GM19043 (cell line): ENCODE measurements at regions not wholly inside any gene's neighbourhood (a gene's known extent, or its start where the extent isn't known, plus 50 kb on each side); places are given as distances from the start of the nearest gene placed in this dataset.

ENCODE experiments used
- ATAC-seq: cut with Tn5 transposase; IDR thresholded peaks from one replicate; pipeline ENCODE4 v1.9.1; 2021; ENCODE audit warnings: low read depth; ENCODE audit not compliant: unreplicated experiment

GRCh38 chr17:77439189-77440018, 298.6 kb downstream of the SEC14L1 start:
- no peak for ATAC-seq

DNA sequence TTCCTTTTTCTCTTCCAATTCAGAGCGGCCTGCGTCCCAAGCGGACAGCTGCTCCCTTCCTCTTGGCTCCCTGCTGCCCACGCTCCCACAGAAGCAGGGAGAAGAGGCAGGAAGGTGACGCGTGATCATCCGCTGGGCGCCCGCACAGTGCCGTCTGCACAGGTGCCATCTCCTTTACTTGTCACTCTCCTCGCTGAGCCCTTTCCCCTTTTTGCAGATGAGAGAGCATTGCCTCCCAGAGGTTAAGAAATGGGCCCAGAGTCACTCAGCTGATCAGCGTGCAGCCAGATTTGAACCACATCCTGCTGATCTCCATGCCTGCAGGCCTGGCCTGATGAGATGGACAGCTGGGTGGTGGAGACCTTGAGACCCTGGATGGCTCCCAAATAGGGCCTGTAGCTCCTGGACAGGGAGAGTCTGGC, 299.8 kb downstream of the SEC14L1 start:
- no peak for ATAC-seq

DNA sequence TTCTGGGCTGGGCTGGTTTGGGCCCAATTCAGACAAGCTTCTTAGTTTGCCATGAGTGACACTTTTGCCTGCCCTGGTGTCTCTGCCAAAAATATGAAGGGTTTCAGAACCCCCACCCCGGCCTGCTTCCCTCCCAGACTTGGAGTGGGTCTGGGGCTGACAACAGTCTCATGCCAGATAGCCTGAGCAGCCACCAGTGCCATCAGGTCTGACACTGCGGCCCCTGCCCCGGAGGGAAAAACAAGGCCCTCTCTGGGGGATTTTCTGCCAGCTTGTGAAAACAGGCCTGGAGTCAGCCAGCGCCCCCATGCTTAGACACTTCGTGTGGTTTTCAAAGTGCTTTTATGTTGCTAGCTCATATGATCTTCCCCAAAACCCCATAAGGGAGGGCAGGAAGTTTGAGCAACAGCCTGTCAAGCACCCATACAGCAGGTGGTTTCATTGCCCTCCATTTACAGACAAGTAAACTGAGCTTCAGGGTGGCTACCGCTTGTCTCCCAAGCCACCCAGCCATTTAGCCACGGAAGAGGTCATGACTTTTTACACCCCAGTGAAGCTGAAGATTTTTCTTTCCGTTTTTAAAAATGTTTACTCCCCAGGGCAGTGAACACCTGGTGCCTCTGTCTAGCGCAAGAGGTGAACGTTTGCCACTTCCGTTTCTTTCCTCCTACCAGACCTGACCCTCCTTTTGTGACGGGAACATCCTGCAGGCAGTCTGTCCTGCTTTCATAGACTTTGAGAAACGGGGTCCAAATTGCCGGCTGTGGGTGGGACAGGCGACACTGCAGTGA, 300.6 kb downstream of the SEC14L1 start:
- peak; percentile 47 for ATAC-seq

GRCh38 chr17:77441940-77442339, 301.2 kb downstream of the SEC14L1 start:
- no peak for ATAC-seq

DNA sequence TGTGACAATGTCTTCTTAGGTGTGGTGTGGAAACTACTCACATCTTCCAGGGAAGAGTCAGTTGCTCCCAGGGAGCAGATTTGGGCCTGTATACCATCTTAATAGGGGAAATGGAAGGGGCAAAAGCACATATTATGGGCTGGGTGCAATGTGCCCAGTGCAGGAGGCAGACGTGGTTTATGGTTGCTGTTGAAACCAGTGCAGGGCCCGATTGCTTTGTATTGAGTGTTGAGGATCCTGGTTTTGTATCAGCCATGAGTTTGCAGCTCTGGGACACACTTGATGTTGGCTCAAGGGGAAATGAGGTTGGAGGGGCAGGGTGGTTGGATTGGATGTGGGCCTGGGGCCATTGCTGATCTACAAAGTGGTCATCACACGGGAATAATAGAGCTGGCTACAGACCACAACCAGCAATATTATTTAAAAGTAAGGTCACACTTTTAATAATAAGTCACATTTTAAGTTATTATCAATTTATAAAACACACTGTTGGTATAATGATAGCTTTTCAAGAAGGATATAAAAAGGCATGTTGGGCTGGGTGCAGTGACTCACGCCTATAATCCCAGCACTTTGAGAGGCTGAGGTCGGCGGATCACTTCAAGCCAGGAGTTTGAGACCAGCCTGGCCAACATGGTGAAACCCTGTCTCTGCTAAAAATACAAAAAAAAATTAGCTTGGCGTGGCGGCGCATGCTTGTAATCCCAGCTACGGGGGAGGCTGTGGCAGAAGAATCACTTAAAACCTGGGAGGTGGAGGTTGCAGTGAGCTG, 302.4 kb downstream of the SEC14L1 start:
- no peak for ATAC-seq

- ATAC-seq: no peak
Observed at GRCh38 chr17:77443748-77444260, 303.0 kb downstream of the SEC14L1 start.

DNA sequence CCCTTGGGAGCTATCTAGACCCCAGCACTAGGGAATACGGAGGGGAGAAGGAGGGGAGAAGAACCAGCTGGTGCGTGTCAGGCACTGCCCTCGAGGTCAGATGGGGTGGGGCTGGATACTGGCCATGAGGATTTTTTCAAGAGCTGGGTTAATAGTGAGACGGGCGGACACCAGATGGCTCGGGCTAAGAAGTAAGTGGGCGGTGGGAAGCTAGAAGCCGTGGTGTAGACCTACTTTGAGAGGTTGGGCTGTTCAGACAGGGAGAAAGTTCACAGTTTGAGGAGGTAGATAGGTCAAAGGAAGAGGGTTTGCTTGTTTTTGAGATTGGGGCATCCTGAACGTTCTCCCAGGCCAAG, 303.8 kb downstream of the SEC14L1 start:
- ATAC-seq: no peak

DNA sequence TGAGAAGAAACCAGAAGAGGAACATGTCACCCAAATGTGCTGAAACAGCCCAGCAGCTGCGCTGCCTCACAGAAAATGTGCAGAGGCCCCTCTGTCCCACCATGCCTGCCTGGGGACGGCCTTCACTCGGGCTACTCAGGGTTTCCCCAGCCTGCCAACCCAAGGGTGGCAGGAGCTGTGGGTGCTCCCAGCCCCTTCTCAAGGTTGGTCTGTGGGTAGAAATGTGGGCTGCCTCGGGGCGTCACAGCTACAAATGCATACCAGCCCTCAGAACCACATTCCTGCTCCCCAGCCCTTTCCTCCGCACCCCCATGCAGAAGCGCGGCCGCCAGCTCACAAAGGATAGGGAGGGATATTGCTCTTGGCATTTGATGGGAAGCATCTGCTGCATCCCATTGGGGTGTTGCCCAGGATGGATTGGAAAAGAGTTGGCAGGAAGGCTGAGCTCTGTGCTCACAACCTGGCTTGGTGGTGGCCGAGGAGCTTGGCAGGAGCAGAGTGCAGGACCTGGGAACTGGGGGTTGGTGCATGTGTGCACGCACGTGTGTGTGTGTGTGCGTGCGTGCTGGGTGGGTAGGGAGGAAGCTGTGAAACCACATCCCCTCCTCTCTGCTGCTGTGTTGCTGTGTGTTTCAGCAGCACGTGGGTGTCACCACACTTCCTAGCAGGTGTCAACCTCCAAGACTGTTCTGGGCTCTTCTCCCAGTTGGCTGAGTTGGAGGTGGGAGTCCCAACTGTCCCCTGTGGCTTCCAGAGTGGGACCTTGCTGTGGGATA, 304.4 kb downstream of the SEC14L1 start:
- no peak for ATAC-seq

- no peak for ATAC-seq
Observed at GRCh38 chr17:77445760-77446532, 305.2 kb downstream of the SEC14L1 start.

- ATAC-seq: no peak
Observed at GRCh38 chr17:77446940-77447634, 306.3 kb downstream of the SEC14L1 start.

DNA sequence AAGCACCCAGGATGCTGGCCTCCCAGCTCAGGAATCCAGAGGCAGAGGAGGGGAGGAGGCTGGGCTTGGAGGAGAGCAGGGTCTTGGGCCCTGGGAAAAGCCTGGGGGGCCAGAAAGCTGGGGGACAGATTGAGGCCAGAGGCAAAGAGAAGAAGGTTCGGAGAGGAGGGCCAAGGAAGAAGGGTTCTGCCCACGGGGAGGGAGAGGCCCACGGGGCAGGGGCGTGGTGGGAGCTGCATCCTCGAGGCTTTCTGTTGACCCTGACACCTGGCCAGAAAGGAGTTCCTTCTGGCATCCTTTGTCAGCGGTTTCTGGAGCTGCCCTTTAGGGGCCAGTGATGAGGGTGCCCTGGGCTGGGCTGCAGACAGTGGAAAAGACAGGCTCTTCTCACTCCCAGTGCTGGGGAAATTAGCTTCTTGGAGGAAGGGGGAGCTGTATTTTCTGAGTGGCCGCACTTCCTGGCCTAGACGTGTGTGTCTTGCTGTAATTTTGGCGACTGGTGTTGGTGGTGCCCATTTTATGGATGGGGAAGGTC, 308.7 kb downstream of the SEC14L1 start:
- ATAC-seq: no peak

- no peak for ATAC-seq
Observed at GRCh38 chr17:77449908-77450741, 309.4 kb downstream of the SEC14L1 start.

DNA sequence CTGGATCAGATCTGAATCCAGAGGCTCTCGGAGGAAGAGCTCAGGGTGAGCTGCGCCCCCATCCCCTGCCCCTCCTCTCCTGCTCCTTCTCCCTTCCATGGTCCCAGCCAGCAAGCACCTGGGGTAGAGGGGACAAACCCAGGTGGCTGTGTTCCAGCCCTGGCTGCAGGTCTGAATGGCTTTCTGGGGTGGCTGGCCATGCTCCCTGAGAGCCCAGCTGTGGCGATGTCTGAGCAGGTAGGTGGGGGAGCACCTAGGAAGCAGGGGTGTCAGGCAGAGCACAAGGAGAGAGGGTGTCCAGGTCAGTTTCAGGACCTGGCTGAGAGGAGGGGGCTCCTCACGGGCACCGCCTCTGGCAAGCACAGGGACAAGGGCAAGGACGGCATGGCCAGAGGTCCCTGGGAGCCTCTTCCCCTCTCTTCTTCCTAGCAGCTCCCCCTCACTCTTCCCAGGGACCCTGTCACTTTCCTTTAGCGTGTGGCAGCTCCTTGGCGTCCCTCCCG, 310.0 kb downstream of the SEC14L1 start:
- ATAC-seq: no peak

- no peak for ATAC-seq
Observed at GRCh38 chr17:77451245-77451893, 310.6 kb downstream of the SEC14L1 start.

GRCh38 chr17:77451894-77452852, 311.4 kb downstream of the SEC14L1 start:
- ATAC-seq: no peak
